H1 (cell line): ENCODE measurements at regions not wholly inside any gene's neighbourhood (a gene's known extent, or its start where the extent isn't known, plus 50 kb on each side); places are given as distances from the start of the nearest gene placed in this dataset.

Experiments
- CTCF ChIA-PET: fragments of 300-600 bp; sonication (Branson Sonifier 250); formaldehyde crosslinking; loops from one replicate; lab custom pipeline; 2021; ENCODE audit not compliant: partially characterized antibody; lab: Charles Lee
- POLR2A ChIA-PET: fragments of 300-600 bp; sonication (Branson Sonifier 250); formaldehyde crosslinking; loops from one replicate; lab custom pipeline; 2021; ENCODE audit warnings: inconsistent platforms; ENCODE audit not compliant: partially characterized antibody; lab: Charles Lee
- DNase-seq, 2 experiments: peaks; one replicate each; pipeline versions ENCODE4 v3.0.0 to v3.0.0-alpha.2; 2010 to 2022; ENCODE audit warnings: low spot score in 2 of 2, low read depth in 1 of 2, mixed read lengths in 1 of 2
- FAIRE-seq: peaks from 2 replicates; lab custom pipeline; 2011; peaks lifted over from hg19 to GRCh38; lab: Jason Lieb, UNC
- H2AFZ ChIP-seq: 2 replicates; pipeline ENCODE4 v1.8.1; 2012; ENCODE audit warnings: low read length, inconsistent platforms
- H2AK5ac ChIP-seq: 2 replicates; pipeline ENCODE4 v1.6.1; 2013; ENCODE audit warnings: low read depth, low read length
- H2BK120ac ChIP-seq: replicated peaks from 2 replicates; pipeline ENCODE3; 2013; ENCODE audit warnings: low read depth, low read length, inconsistent platforms
- H2BK12ac ChIP-seq: 2 replicates; pipeline ENCODE4 v1.6.1; 2013; ENCODE audit warnings: low read depth, low read length
- H2BK15ac ChIP-seq: 2 replicates; pipeline ENCODE4 v1.6.1; 2013; ENCODE audit warnings: low read length
- H2BK20ac ChIP-seq: 2 replicates; pipeline ENCODE4 v1.6.1; 2013; ENCODE audit warnings: low read length
- H2BK5ac ChIP-seq: 2 replicates; pipeline ENCODE4 v1.6.1; 2013; ENCODE audit warnings: low read depth, low read length
- H3K14ac ChIP-seq: 2 replicates; pipeline ENCODE4 v1.6.1; 2013; ENCODE audit warnings: inconsistent platforms; ENCODE audit not compliant: insufficient read length
- H3K18ac ChIP-seq: 2 replicates; pipeline ENCODE4 v1.6.1; 2013; ENCODE audit warnings: low read length; ENCODE audit errors: extremely low read depth
- H3K23ac ChIP-seq: 2 replicates; pipeline ENCODE4 v1.6.1; 2013; ENCODE audit warnings: inconsistent platforms; ENCODE audit not compliant: insufficient read length
- H3K23me2 ChIP-seq: 2 replicates; pipeline ENCODE4 v1.6.1; 2013; ENCODE audit warnings: low read depth, low read length
- H3K27ac ChIP-seq: 2 replicates; pipeline ENCODE4 v1.6.1; 2011; ENCODE audit warnings: low read depth, low read length, inconsistent platforms
- H3K27me3 ChIP-seq, 4 experiments: replicated peaks in 1 of 4; 1 replicate in 1 of 4; 2 replicates in 3 of 4; pipeline versions ENCODE4 v1.6.1 to v1.8.1; 2011 to 2013; ENCODE audit warnings: low read length in 3 of 4, mild to moderate bottlenecking in 3 of 4, inconsistent platforms in 2 of 4, mixed read lengths in 2 of 4, moderate library complexity in 1 of 4; ENCODE audit not compliant: control insufficient read depth in 3 of 4, insufficient read depth in 3 of 4; ENCODE audit errors: extremely low read depth in 1 of 4
- H3K36me3 ChIP-seq, 4 experiments: 2 replicates each; pipeline versions ENCODE4 v1.6.1 to v1.8.1; 2011 to 2013; ENCODE audit warnings: mild to moderate bottlenecking in 4 of 4, low read length in 3 of 4, moderate library complexity in 2 of 4, control low read depth in 1 of 4, inconsistent platforms in 1 of 4; ENCODE audit not compliant: insufficient read depth in 4 of 4, control insufficient read depth in 2 of 4
- H3K4ac ChIP-seq: replicated peaks from 2 replicates; pipeline ENCODE3; 2013; ENCODE audit warnings: low read length, low read depth, mixed read lengths, inconsistent platforms; ENCODE audit not compliant: insufficient read length
- H3K4me1 ChIP-seq, 4 experiments: replicated peaks in 1 of 4; 1 replicate in 1 of 4; 2 replicates in 3 of 4; pipeline versions ENCODE4 v1.6.1 to v1.8.1; 2011 to 2013; ENCODE audit warnings: low read length in 3 of 4, inconsistent platforms in 2 of 4, mixed read lengths in 1 of 4; ENCODE audit not compliant: insufficient read depth in 4 of 4, control insufficient read depth in 3 of 4
- H3K4me2 ChIP-seq, 2 experiments: 2 replicates each; pipeline versions ENCODE4 v1.6.1 to v1.8.1; 2011 to 2013; ENCODE audit warnings: low read depth in 2 of 2, low read length in 2 of 2, control low read depth in 1 of 2, inconsistent platforms in 1 of 2, mild to moderate bottlenecking in 1 of 2; ENCODE audit not compliant: insufficient read depth in 1 of 2
- H3K4me3 ChIP-seq, 4 experiments: fragments of 200-600, 300-600 bp in 1 of 4; sonication (generic), shearing (Covaris generic), sonication (Bioruptor Twin) in 1 of 4; 2 replicates each; pipeline versions ENCODE4 v1.5.1 to v1.8.1; 2011 to 2016; ENCODE audit warnings: low read length in 4 of 4, low read depth in 3 of 4, control low read depth in 2 of 4, inconsistent platforms in 2 of 4, mild to moderate bottlenecking in 2 of 4, mixed read lengths in 1 of 4, moderate library complexity in 1 of 4; ENCODE audit not compliant: insufficient read depth in 2 of 4; ENCODE audit errors: extremely low read depth in 1 of 4
- H3K56ac ChIP-seq: replicated peaks from 2 replicates; pipeline ENCODE3; 2013; ENCODE audit warnings: low read depth, mild to moderate bottlenecking, mixed read lengths, low read length, inconsistent platforms; ENCODE audit not compliant: insufficient read length
- H3K79me1 ChIP-seq: 2 replicates; pipeline ENCODE4 v1.6.1; 2013; ENCODE audit warnings: low read depth, low read length, control low read depth
- H3K79me2 ChIP-seq, 2 experiments: 2 replicates each; pipeline versions ENCODE4 v1.6.1 to v1.8.1; 2012 to 2013; ENCODE audit warnings: low read length in 2 of 2, mild to moderate bottlenecking in 2 of 2, inconsistent platforms in 1 of 2; ENCODE audit not compliant: insufficient read depth in 2 of 2, control insufficient read depth in 1 of 2
- H3K9ac ChIP-seq, 4 experiments: replicated peaks in 1 of 4; 1 replicate in 1 of 4; 2 replicates in 3 of 4; pipeline versions ENCODE4 v1.6.1 to v1.8.1; 2011 to 2013; ENCODE audit warnings: low read depth in 3 of 4, low read length in 3 of 4, control low read depth in 2 of 4, mild to moderate bottlenecking in 2 of 4, moderate library complexity in 2 of 4, inconsistent platforms in 1 of 4; ENCODE audit errors: extremely low read depth in 1 of 4
- H3K9me3 ChIP-seq, 2 experiments: 2 replicates each; pipeline versions ENCODE4 v1.6.1 to v1.8.1; 2012 to 2013; ENCODE audit warnings: mild to moderate bottlenecking in 2 of 2, moderate library complexity in 2 of 2, control low read depth in 1 of 2, inconsistent platforms in 1 of 2, low read depth in 1 of 2, low read length in 1 of 2, mixed read lengths in 1 of 2; ENCODE audit not compliant: insufficient read depth in 2 of 2
- H4K20me1 ChIP-seq, 2 experiments: replicated peaks in 1 of 2; 2 replicates each; pipeline versions ENCODE3 to v1.8.1; 2011 to 2013; ENCODE audit warnings: inconsistent platforms in 2 of 2, low read length in 2 of 2, mild to moderate bottlenecking in 1 of 2; ENCODE audit not compliant: insufficient read depth in 2 of 2, control insufficient read depth in 1 of 2
- H4K5ac ChIP-seq: 2 replicates; pipeline ENCODE4 v1.6.1; 2013; ENCODE audit warnings: low read length, low read depth, mixed read lengths, inconsistent platforms; ENCODE audit not compliant: insufficient read length
- H4K8ac ChIP-seq: 2 replicates; pipeline ENCODE4 v1.8.0; 2013; ENCODE audit warnings: mild to moderate bottlenecking, moderate library complexity, low read length, inconsistent platforms; ENCODE audit not compliant: insufficient read depth; ENCODE audit errors: extremely low read depth
- H4K91ac ChIP-seq: replicated peaks from 2 replicates; pipeline ENCODE3; 2013; ENCODE audit warnings: low read length, mixed read lengths, inconsistent platforms; ENCODE audit not compliant: insufficient read length
- ASH2L ChIP-seq: fragments of 200-600, 300-600 bp; sonication (generic); IDR thresholded peaks from one replicate; pipeline ENCODE4 v1.7.1; 2017; ENCODE audit warnings: low read length
- BCL11A ChIP-seq, 2 experiments: IDR thresholded peaks; one replicate each; pipeline ENCODE4 v1.6.1; 2011; ENCODE audit warnings: low read depth in 2 of 2, low read length in 2 of 2, mild to moderate bottlenecking in 2 of 2
- CBX8 ChIP-seq: fragments of 300-800, 300-1000 bp; sonication (generic); IDR thresholded peaks from 2 replicates; pipeline ENCODE4 v1.7.1; 2016; ENCODE audit warnings: low read depth, low read length, borderline replicate concordance
- EP300 ChIP-seq, 2 experiments: IDR thresholded peaks; 1 replicate in 1 of 2; 2 replicates in 1 of 2; pipeline ENCODE4 v1.6.1; 2011 to 2012; ENCODE audit warnings: low read depth in 2 of 2, low read length in 2 of 2, mild to moderate bottlenecking in 2 of 2, borderline replicate concordance in 1 of 2, inconsistent platforms in 1 of 2, moderate library complexity in 1 of 2
- HDAC6 ChIP-seq: IDR thresholded peaks from one replicate; pipeline ENCODE4 v1.7.1; 2012; ENCODE audit warnings: low read depth, mild to moderate bottlenecking, inconsistent platforms, low read length, moderate library complexity
- NANOG ChIP-seq: IDR thresholded peaks from 2 replicates; pipeline ENCODE4 v1.6.1; 2011; ENCODE audit warnings: low read length, low read depth, mild to moderate bottlenecking, inconsistent platforms; ENCODE audit not compliant: insufficient read depth, poor library complexity, severe bottlenecking
- NRF1 ChIP-seq: IDR thresholded peaks from 2 replicates; pipeline ENCODE4 v1.6.1; 2011; ENCODE audit warnings: mild to moderate bottlenecking, low read depth, low read length, improper control_type of control experiment
- RAD21 ChIP-seq, 2 experiments: IDR thresholded peaks in 1 of 2; conservative IDR thresholded peaks in 1 of 2; 2 replicates each; pipeline ENCODE4 v1.6.1; 2011; ENCODE audit warnings: low read depth in 2 of 2, low read length in 2 of 2, improper control_type of control experiment in 1 of 2, inconsistent platforms in 1 of 2, mild to moderate bottlenecking in 1 of 2, moderate library complexity in 1 of 2
- SIN3A ChIP-seq, 2 experiments: IDR thresholded peaks in 1 of 2; conservative IDR thresholded peaks in 1 of 2; 2 replicates each; pipeline ENCODE4 v1.6.1; 2011 to 2012; ENCODE audit warnings: low read length in 2 of 2, improper control_type of control experiment in 1 of 2, low read depth in 1 of 2, mild to moderate bottlenecking in 1 of 2
- SIRT6 ChIP-seq: IDR thresholded peaks from one replicate; pipeline ENCODE4 v1.7.1; 2012; ENCODE audit warnings: low read length, inconsistent platforms
- SP2 ChIP-seq: IDR thresholded peaks from 2 replicates; pipeline ENCODE4 v1.6.1; 2012; ENCODE audit warnings: mild to moderate bottlenecking, low read length, inconsistent platforms
- YY1 ChIP-seq: IDR thresholded peaks from 2 replicates; pipeline ENCODE4 v1.6.1; 2011; ENCODE audit warnings: low read depth, mild to moderate bottlenecking, low read length
- WGBS, 2 experiments: shearing (Covaris generic) in 1 of 2; methylation state at CpG; one replicate each; pipeline versions ENCODE4 v1.1.6 to v1.1.7; 2013 to 2015; ENCODE audit warnings: low lambda C conversion rate in 2 of 2, mixed read lengths in 2 of 2, inconsistent platforms in 1 of 2, low coverage in 1 of 2, missing lambda C conversion rate in 1 of 2; ENCODE audit not compliant: insufficient replicate concordance in 2 of 2, insufficient coverage in 1 of 2, insufficient read length in 1 of 2; ENCODE audit errors: extremely low coverage in 1 of 2, missing lambda C conversion rate in 1 of 2; 5-methylcytosine and 5-hydroxymethylcytosine counted together

- CTCF ChIA-PET: interaction anchor here (1.4 kb wide), 1 partner anchor 42 kb away, joined by 3 read pairs; no protein-coding TSS in a partner anchor
- Histone ChIP-seq H3K23me2 (no peaks in the 10 kb centered on the region), H2BK12ac (no peak overlapping the region), H4K20me1 (no peaks in the 10 kb centered on the region), H3K14ac (no peak overlapping the region), H2BK5ac (no peak overlapping the region), H3K9ac (no peak overlapping the region), H2BK20ac (no peak overlapping the region), H3K36me3 (no peaks in the 10 kb centered on the region), H3K27ac (no peak overlapping the region), H2AK5ac (no peak overlapping the region), H4K91ac (no peak overlapping the region), H3K4me1 (peaks cover 0 to 8% (median 3%) of the 10 kb centered on the region in 4 experiments; a peak in 6 of 7 replicates), H3K18ac (no peak overlapping the region; the same call in 1 of the 2 replicates), H3K4ac (no peak overlapping the region), H3K23ac (no peak overlapping the region), H3K4me3 (peak overlapping the region in 1 of 4 experiments; percentile 32; a peak in 1 of 8 replicates), H3K79me2 (no peaks in the 10 kb centered on the region), H2AFZ (no peak overlapping the region), H4K5ac (no peak overlapping the region), H2BK120ac (no peak overlapping the region), H2BK15ac (no peak overlapping the region), H3K56ac (no peak overlapping the region), H4K8ac (no peak overlapping the region), H3K27me3 (peaks cover 0 to 12% (median 9%) of the 10 kb centered on the region in 4 experiments; a peak in 4 of 7 replicates), H3K4me2 (peak overlapping the region; percentile 40 to 62; a peak in 3 of 4 replicates), H3K79me1 (no peaks in the 10 kb centered on the region), H3K9me3 (0 out of 4 replicates have a peak, but pooled peaks cover 0 to 2% of the 10 kb centered on the region in 2 experiments)
- FAIRE-seq: peak; percentile 98
- POLR2A ChIA-PET: interaction anchor here (1.1 kb wide), 1 partner anchor 11 kb away, joined by 3 read pairs; no protein-coding TSS in a partner anchor
- DNase-seq: peak; percentile 39 to 67
- WGBS, 2 experiments: 3% methylated on average over 6 of the region's 6 CpGs; no CpG with 5 or more reads in 1 of the 2 experiments
- TF ChIP-seq CBX8 (no peak), RAD21 (IDR thresholded peaks at IDR 0.05 in 1 of 2, conservative IDR thresholded peaks at IDR 0.05 in 1 of 2; ENCODE audit: low read depth in 2 of 2, low read length in 2 of 2) (no peak), SP2 (no peak), NRF1 (no peak), EP300 (IDR thresholded peaks at IDR 0.05; ENCODE audit: borderline replicate concordance in 1 of 2, low read depth in 2 of 2, low read length in 2 of 2) (peak in 1 of 2 experiments; percentile 84; a peak in 1 of 3 replicates), YY1 (no peak), NANOG (peak; percentile 98), ASH2L (no peak), SIRT6 (no peak), BCL11A (IDR thresholded peaks at IDR 0.05; ENCODE audit: low read depth in 2 of 2, low read length in 2 of 2) (peak; percentile 65 to 87), HDAC6 (no peak), SIN3A (conservative IDR thresholded peaks at IDR 0.05 in 1 of 2, IDR thresholded peaks at IDR 0.05 in 1 of 2; ENCODE audit: low read depth in 1 of 2, low read length in 2 of 2) (no peak)
Observed at GRCh38 chr7:156585025-156585648, 55.4 kb upstream of the RNF32 start.
